ENCODE measurements at regions not wholly inside any gene's neighbourhood (a gene's known extent, or its start where the extent isn't known, plus 50 kb on each side); places are given as distances from the start of the nearest gene placed in this dataset.

- Histone ChIP-seq H2BK120ac (ENCODE audit: low read depth, low read length) (no peak overlapping the region), H4K20me1 (ENCODE audit: insufficient read depth, low read length) (no peaks in the 10 kb centered on the region), H3K14ac (replicated peaks; ENCODE audit: low read depth, low read length) (no peak overlapping the region), H2BK20ac (ENCODE audit: low read depth, low read length) (no peak overlapping the region; the same call in 1 of the 2 replicates), H3K9me3 (ENCODE audit: control insufficient read depth, insufficient read depth, low read length) (no peaks in the 10 kb centered on the region), H4K5ac (ENCODE audit: low read depth, low read length) (no peak overlapping the region), H3K18ac (ENCODE audit: low read depth, low read length) (no peak overlapping the region), H3K36me3 (ENCODE audit: control insufficient read depth, insufficient read depth, low read length) (no peaks in the 10 kb centered on the region), H2AK5ac (ENCODE audit: low read depth, low read length) (no peak overlapping the region), H3K4me3 (ENCODE audit: insufficient read depth, low read depth, low read length) (no peak overlapping the region), H2BK15ac (ENCODE audit: low read depth, low read length) (no peak overlapping the region), H4K8ac (ENCODE audit: low read depth in 2 of 2, low read length in 2 of 2) (no peak overlapping the region), H3K4me2 (ENCODE audit: low read depth, low read length) (no peak overlapping the region), H2AK9ac (replicated peaks; ENCODE audit: low read depth, low read length, poor library complexity) (no peak overlapping the region), H2AFZ (replicated peaks; ENCODE audit: low read length, poor library complexity) (no peak overlapping the region), H2BK5ac (ENCODE audit: low read depth, low read length, poor library complexity, severe bottlenecking) (no peak overlapping the region), H3K23ac (ENCODE audit: low read depth, low read length) (no peak overlapping the region), H3K56ac (ENCODE audit: extremely low read depth, insufficient read depth, low read length) (no peak overlapping the region), H3K79me1 (ENCODE audit: low read depth in 1 of 2, low read length in 2 of 2) (no peaks in the 10 kb centered on the region), H3K9ac (ENCODE audit: low read depth, low read length) (no peak overlapping the region), H3K27me3 (ENCODE audit: control insufficient read depth, insufficient read depth, low read length) (no peaks in the 10 kb centered on the region), H4K91ac (ENCODE audit: insufficient read depth, low read depth, low read length) (no peak overlapping the region), H3K4ac (ENCODE audit: low read depth, low read length) (no peak overlapping the region), H3K9me1 (ENCODE audit: insufficient read depth, low read length) (no peaks in the 10 kb centered on the region), H3K27ac (ENCODE audit: insufficient read depth, low read length) (no peak overlapping the region), H3K4me1 (ENCODE audit: control insufficient read depth, insufficient read depth, low read length) (peaks cover 3% of the 10 kb centered on the region; the same call in 1 of the 2 replicates)
- dilution Hi-C loops (cut with HindIII; ENCODE audit: low sequenced_read_pairs, unreplicated experiment): no loop called here
- in situ Hi-C loops (cut with MboI; ENCODE audit: low sequenced_read_pairs): no loop called here
- no peak for ATAC-seq (ENCODE audit: low read depth)
- 72% methylated on average over 2 of the region's 2 CpGs; no CpG with 5 or more reads in 1 of the 2 experiments for WGBS, 2 experiments (ENCODE audit: extremely low coverage in 2 of 2, insufficient read length in 1 of 2)
- no TSS peak for BruUV-seq (replicated peaks)
- ChIA-PET CTCF (no interaction called here), POLR2A (ENCODE audit: unreplicated experiment) (no interaction called here)
- intact Hi-C loops (cut with micrococcal nuclease): no loop called here
- DNase-seq: no peak
- TF ChIP-seq, protein P1, sequence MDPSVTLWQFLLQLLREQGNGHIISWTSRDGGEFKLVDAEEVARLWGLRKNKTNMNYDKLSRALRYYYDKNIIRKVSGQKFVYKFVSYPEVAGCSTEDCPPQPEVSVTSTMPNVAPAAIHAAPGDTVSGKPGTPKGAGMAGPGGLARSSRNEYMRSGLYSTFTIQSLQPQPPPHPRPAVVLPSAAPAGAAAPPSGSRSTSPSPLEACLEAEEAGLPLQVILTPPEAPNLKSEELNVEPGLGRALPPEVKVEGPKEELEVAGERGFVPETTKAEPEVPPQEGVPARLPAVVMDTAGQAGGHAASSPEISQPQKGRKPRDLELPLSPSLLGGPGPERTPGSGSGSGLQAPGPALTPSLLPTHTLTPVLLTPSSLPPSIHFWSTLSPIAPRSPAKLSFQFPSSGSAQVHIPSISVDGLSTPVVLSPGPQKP (IDR thresholded peaks at IDR 0.05; ENCODE audit: borderline replicate concordance, low read depth, low read length): no peak
- TF ChIP-seq NFE2L2 (IDR thresholded peaks at IDR 0.05; ENCODE audit: low read depth, low read length): no peak
- TF ChIP-seq MAZ (IDR thresholded peaks at IDR 0.05; ENCODE audit: borderline replicate concordance, low read depth, low read length): no peak
- no peak for TF ChIP-seq RFX5 (IDR thresholded peaks at IDR 0.05; ENCODE audit: low read depth, low read length)
- no peak for TF ChIP-seq RCOR1 (IDR thresholded peaks at IDR 0.05; ENCODE audit: insufficient replicate concordance, low read length)
- TF ChIP-seq BHLHE40 (IDR thresholded peaks at IDR 0.05; ENCODE audit: low read depth, low read length): no peak
Measured at GRCh38 chr13:34412817-34413375, 529.2 kb upstream of the NBEA start.

All from IMR-90 (cell line).